ENCODE measurements at regions not wholly inside any gene's neighbourhood (a gene's known extent, or its start where the extent isn't known, plus 50 kb on each side); places are given as distances from the start of the nearest gene placed in this dataset.

DNA sequence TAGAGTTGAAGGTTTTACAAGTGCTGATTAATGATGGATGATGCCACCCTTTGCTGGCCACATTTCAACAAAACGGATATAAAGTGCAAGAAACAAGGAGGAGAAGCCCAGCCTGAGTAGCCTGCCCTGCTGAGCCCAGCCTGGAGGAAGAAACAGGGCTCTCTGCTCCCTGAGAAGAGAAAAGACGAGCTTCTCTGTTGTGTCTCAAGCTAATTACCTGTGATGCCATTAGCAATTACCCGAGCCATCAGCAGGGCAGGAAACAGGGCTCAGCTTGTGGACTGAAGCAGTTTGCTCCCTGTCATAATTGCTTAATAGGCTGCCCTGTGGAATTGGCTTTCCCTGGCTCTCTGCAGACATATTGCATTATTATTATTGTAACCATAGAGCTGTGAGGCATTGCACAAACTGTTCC is 709.3 kb upstream of the AUTS2 start:
- TF ChIP-seq ZNF416 (tag by site-specific recombination; IDR thresholded peaks at IDR 0.05) (no peak), YY1 (tag by site-specific recombination; IDR thresholded peaks at IDR 0.05) (no peak), ZNF292 (tag by site-specific recombination; IDR thresholded peaks at IDR 0.05; ENCODE audit: borderline replicate concordance, low read depth) (no peak), ZNF174 (tag by site-specific recombination; IDR thresholded peaks at IDR 0.05) (no peak), KLF7 (tag by site-specific recombination; IDR thresholded peaks at IDR 0.05; ENCODE audit: borderline replicate concordance) (no peak), MZF1 (tag by site-specific recombination; IDR thresholded peaks at IDR 0.05; ENCODE audit: borderline replicate concordance) (no peak), ZBTB20 (tag by site-specific recombination; IDR thresholded peaks at IDR 0.05) (no peak), ZNF138 (tag by site-specific recombination; IDR thresholded peaks at IDR 0.05; ENCODE audit: borderline replicate concordance) (no peak), ZNF266 (tag by site-specific recombination; IDR thresholded peaks at IDR 0.05; ENCODE audit: low read depth) (no peak)
- TF ChIP-seq, protein P1, sequence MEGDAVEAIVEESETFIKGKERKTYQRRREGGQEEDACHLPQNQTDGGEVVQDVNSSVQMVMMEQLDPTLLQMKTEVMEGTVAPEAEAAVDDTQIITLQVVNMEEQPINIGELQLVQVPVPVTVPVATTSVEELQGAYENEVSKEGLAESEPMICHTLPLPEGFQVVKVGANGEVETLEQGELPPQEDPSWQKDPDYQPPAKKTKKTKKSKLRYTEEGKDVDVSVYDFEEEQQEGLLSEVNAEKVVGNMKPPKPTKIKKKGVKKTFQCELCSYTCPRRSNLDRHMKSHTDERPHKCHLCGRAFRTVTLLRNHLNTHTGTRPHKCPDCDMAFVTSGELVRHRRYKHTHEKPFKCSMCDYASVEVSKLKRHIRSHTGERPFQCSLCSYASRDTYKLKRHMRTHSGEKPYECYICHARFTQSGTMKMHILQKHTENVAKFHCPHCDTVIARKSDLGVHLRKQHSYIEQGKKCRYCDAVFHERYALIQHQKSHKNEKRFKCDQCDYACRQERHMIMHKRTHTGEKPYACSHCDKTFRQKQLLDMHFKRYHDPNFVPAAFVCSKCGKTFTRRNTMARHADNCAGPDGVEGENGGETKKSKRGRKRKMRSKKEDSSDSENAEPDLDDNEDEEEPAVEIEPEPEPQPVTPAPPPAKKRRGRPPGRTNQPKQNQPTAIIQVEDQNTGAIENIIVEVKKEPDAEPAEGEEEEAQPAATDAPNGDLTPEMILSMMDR (tag by site-specific recombination; IDR thresholded peaks at IDR 0.05) = no peak
- TF ChIP-seq, protein P2, sequence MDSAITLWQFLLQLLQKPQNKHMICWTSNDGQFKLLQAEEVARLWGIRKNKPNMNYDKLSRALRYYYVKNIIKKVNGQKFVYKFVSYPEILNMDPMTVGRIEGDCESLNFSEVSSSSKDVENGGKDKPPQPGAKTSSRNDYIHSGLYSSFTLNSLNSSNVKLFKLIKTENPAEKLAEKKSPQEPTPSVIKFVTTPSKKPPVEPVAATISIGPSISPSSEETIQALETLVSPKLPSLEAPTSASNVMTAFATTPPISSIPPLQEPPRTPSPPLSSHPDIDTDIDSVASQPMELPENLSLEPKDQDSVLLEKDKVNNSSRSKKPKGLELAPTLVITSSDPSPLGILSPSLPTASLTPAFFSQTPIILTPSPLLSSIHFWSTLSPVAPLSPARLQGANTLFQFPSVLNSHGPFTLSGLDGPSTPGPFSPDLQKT (IDR thresholded peaks at IDR 0.05; ENCODE audit: borderline replicate concordance, low read depth, low read length) = no peak
- TF ChIP-seq, protein P3, sequence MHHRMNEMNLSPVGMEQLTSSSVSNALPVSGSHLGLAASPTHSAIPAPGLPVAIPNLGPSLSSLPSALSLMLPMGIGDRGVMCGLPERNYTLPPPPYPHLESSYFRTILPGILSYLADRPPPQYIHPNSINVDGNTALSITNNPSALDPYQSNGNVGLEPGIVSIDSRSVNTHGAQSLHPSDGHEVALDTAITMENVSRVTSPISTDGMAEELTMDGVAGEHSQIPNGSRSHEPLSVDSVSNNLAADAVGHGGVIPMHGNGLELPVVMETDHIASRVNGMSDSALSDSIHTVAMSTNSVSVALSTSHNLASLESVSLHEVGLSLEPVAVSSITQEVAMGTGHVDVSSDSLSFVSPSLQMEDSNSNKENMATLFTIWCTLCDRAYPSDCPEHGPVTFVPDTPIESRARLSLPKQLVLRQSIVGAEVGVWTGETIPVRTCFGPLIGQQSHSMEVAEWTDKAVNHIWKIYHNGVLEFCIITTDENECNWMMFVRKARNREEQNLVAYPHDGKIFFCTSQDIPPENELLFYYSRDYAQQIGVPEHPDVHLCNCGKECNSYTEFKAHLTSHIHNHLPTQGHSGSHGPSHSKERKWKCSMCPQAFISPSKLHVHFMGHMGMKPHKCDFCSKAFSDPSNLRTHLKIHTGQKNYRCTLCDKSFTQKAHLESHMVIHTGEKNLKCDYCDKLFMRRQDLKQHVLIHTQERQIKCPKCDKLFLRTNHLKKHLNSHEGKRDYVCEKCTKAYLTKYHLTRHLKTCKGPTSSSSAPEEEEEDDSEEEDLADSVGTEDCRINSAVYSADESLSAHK (tag by site-specific recombination; IDR thresholded peaks at IDR 0.05) = no peak
- TF ChIP-seq, protein P4, sequence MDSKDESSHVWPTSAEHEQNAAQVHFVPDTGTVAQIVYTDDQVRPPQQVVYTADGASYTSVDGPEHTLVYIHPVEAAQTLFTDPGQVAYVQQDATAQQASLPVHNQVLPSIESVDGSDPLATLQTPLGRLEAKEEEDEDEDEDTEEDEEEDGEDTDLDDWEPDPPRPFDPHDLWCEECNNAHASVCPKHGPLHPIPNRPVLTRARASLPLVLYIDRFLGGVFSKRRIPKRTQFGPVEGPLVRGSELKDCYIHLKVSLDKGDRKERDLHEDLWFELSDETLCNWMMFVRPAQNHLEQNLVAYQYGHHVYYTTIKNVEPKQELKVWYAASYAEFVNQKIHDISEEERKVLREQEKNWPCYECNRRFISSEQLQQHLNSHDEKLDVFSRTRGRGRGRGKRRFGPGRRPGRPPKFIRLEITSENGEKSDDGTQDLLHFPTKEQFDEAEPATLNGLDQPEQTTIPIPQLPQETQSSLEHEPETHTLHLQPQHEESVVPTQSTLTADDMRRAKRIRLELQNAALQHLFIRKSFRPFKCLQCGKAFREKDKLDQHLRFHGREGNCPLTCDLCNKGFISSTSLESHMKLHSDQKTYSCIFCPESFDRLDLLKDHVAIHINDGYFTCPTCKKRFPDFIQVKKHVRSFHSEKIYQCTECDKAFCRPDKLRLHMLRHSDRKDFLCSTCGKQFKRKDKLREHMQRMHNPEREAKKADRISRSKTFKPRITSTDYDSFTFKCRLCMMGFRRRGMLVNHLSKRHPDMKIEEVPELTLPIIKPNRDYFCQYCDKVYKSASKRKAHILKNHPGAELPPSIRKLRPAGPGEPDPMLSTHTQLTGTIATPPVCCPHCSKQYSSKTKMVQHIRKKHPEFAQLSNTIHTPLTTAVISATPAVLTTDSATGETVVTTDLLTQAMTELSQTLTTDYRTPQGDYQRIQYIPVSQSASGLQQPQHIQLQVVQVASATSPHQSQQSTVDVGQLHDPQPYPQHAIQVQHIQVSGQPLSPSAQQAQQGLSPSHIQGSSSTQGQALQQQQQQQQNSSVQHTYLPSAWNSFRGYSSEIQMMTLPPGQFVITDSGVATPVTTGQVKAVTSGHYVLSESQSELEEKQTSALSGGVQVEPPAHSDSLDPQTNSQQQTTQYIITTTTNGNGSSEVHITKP (tag by site-specific recombination; IDR thresholded peaks at IDR 0.05) = no peak

Data from HEK293 (cell line).